DND-41 (cell line): ENCODE measurements at regions not wholly inside any gene's neighbourhood (a gene's known extent, or its start where the extent isn't known, plus 50 kb on each side); places are given as distances from the start of the nearest gene placed in this dataset.

Experiments
- ATAC-seq: fragments of 200-7000 bp; cut with Tn5 transposase; 3 replicates; pipeline ENCODE4 v1.9.1; 2021; ENCODE audit warnings: low read depth; ENCODE audit not compliant: insufficient read depth
- DNase-seq: peaks from one replicate; pipeline ENCODE4 v3.0.0-alpha.2; 2020
- H2AFZ ChIP-seq: 2 replicates; pipeline ENCODE4 v1.6.0; 2012; ENCODE audit warnings: low read depth, low read length
- H3K27ac ChIP-seq: 2 replicates; pipeline ENCODE4 v1.5.1; 2012; ENCODE audit warnings: low read length, inconsistent platforms
- H3K27me3 ChIP-seq: fragments of 200-600 bp; sonication (generic); 2 replicates; pipeline ENCODE4 v1.6.0; 2012; ENCODE audit warnings: low read length, mild to moderate bottlenecking, inconsistent platforms; ENCODE audit not compliant: insufficient read depth, poor library complexity
- H3K36me3 ChIP-seq: 2 replicates; pipeline ENCODE4 v1.5.1; 2012; ENCODE audit warnings: low read length, inconsistent platforms; ENCODE audit not compliant: insufficient read depth
- H3K4me1 ChIP-seq: 2 replicates; pipeline ENCODE4 v1.5.1; 2012; ENCODE audit warnings: mild to moderate bottlenecking, low read length; ENCODE audit not compliant: insufficient read depth
- H3K4me2 ChIP-seq: 2 replicates; pipeline ENCODE4 v1.6.0; 2012; ENCODE audit warnings: mild to moderate bottlenecking, moderate library complexity, low read length, inconsistent platforms; ENCODE audit not compliant: insufficient read depth
- H3K4me3 ChIP-seq, 2 experiments: fragments of 200-600 bp in 1 of 2; shearing (Covaris generic) in 1 of 2; 2 replicates each; pipeline ENCODE4 v1.5.1; 2012 to 2016; ENCODE audit warnings: inconsistent platforms in 2 of 2, low read length in 2 of 2, mild to moderate bottlenecking in 2 of 2, low read depth in 1 of 2, moderate library complexity in 1 of 2
- H3K79me2 ChIP-seq: 2 replicates; pipeline ENCODE4 v1.6.0; 2012; ENCODE audit warnings: low read length, inconsistent platforms; ENCODE audit not compliant: insufficient read depth
- H3K9ac ChIP-seq: 2 replicates; pipeline ENCODE4 v1.6.0; 2012; ENCODE audit warnings: low read depth, mild to moderate bottlenecking, inconsistent platforms, low read length, moderate library complexity
- H3K9me3 ChIP-seq: 2 replicates; pipeline ENCODE4 v1.5.1; 2012; ENCODE audit warnings: low read length, moderate library complexity, mild to moderate bottlenecking, inconsistent platforms; ENCODE audit not compliant: insufficient read depth, severe bottlenecking
- H4K20me1 ChIP-seq: 2 replicates; pipeline ENCODE4 v1.6.0; 2012; ENCODE audit warnings: low read length; ENCODE audit not compliant: insufficient read depth
- CTCF ChIP-seq: IDR thresholded peaks from 2 replicates; pipeline ENCODE4 v1.5.1; 2012; ENCODE audit warnings: borderline replicate concordance, low read length, moderate library complexity, mild to moderate bottlenecking; ENCODE audit not compliant: poor library complexity, severe bottlenecking; ENCODE audit errors: extremely low read depth
- EZH2 ChIP-seq: IDR thresholded peaks from 3 replicates; pipeline ENCODE4 v1.6.1; 2012; ENCODE audit warnings: borderline replicate concordance, low read depth, mild to moderate bottlenecking, moderate library complexity, low read length, inconsistent platforms; ENCODE audit not compliant: severe bottlenecking

GRCh38 chr11:8811571-8811970, 99.4 kb upstream of the AKIP1 start:
- DNase-seq (no peak), ATAC-seq (no peak)
- Histone ChIP-seq H3K9me3 (no peaks in the 10 kb centered on the region), H3K4me1 (peaks cover 20% of the 10 kb centered on the region), H3K4me3 (no peak overlapping the region), H3K27ac (no peak overlapping the region), H3K27me3 (no peaks in the 10 kb centered on the region), H3K4me2 (no peak overlapping the region), H2AFZ (no peak overlapping the region), H3K79me2 (no peaks in the 10 kb centered on the region), H3K36me3 (no peaks in the 10 kb centered on the region), H4K20me1 (no peaks in the 10 kb centered on the region), H3K9ac (no peak overlapping the region)
- TF ChIP-seq EZH2 (no peak), CTCF (no peak)

- Histone ChIP-seq H3K4me3 (no peak overlapping the region), H3K4me2 (no peak overlapping the region), H3K27ac (no peak overlapping the region), H3K9ac (no peak overlapping the region), H3K79me2 (no peaks in the 10 kb centered on the region), H4K20me1 (no peaks in the 10 kb centered on the region), H3K27me3 (no peaks in the 10 kb centered on the region), H3K9me3 (no peaks in the 10 kb centered on the region), H3K36me3 (no peaks in the 10 kb centered on the region), H3K4me1 (peaks cover 20% of the 10 kb centered on the region), H2AFZ (no peak overlapping the region)
- no peak for ATAC-seq
- TF ChIP-seq CTCF: no peak
- no peak for TF ChIP-seq EZH2
- DNase-seq: no peak
Measured at GRCh38 chr11:8812438-8812837, 98.6 kb upstream of the AKIP1 start.

- Histone ChIP-seq H2AFZ (no peak overlapping the region), H3K4me2 (no peak overlapping the region), H3K27ac (no peak overlapping the region), H3K27me3 (no peaks in the 10 kb centered on the region), H3K79me2 (no peaks in the 10 kb centered on the region), H4K20me1 (no peaks in the 10 kb centered on the region), H3K4me1 (peaks cover 20% of the 10 kb centered on the region), H3K36me3 (no peaks in the 10 kb centered on the region), H3K9me3 (no peaks in the 10 kb centered on the region), H3K9ac (no peak overlapping the region; the same call in 1 of the 2 replicates), H3K4me3 (no peak overlapping the region)
- peak; percentile 66 for DNase-seq
- TF ChIP-seq CTCF: peak; percentile 82
- TF ChIP-seq EZH2: no peak
- peak; percentile 72 for ATAC-seq
Measured at GRCh38 chr11:8813658-8814057, 97.3 kb upstream of the AKIP1 start.
